Cardiac fibroblast (primary cell): ENCODE measurements at regions not wholly inside any gene's neighbourhood (a gene's known extent, or its start where the extent isn't known, plus 50 kb on each side); places are given as distances from the start of the nearest gene placed in this dataset.

Experiments
- DNase-seq, 2 donors: peaks; one replicate each; pipeline versions ENCODE4 v3.0.0 to v3.0.0-alpha.2; 2010; ENCODE audit warnings: low read depth in 2 of 2
- H3K4me3 ChIP-seq, 2 donors: replicated peaks in 1 of 2; 1 replicate in 1 of 2; 2 replicates in 1 of 2; pipeline ENCODE4 v1.5.1; 2011; ENCODE audit warnings: low read depth in 2 of 2, low read length in 2 of 2, mild to moderate bottlenecking in 2 of 2, moderate library complexity in 1 of 2
- CTCF ChIP-seq: IDR thresholded peaks from one replicate; pipeline ENCODE4 v1.5.1; 2011; ENCODE audit warnings: low read depth, mild to moderate bottlenecking, low read length, inconsistent platforms

- no peak overlapping the region for H3K4me3 ChIP-seq
- TF ChIP-seq CTCF: no peak
- DNase-seq: no peak
Measured at GRCh38 chr14:34350903-34351302, 111.1 kb downstream of the SPTSSA start.

GRCh38 chr14:34348592-34348991 is 113.4 kb downstream of the SPTSSA start:
- no peak for TF ChIP-seq CTCF
- no peak for DNase-seq
- H3K4me3 ChIP-seq: no peak overlapping the region

GRCh38 chr14:34347683-34348082 is 114.4 kb downstream of the SPTSSA start:
- TF ChIP-seq CTCF: no peak
- DNase-seq: no peak
- no peak overlapping the region for H3K4me3 ChIP-seq

- no peak for TF ChIP-seq CTCF
- no peak overlapping the region for H3K4me3 ChIP-seq
- no peak for DNase-seq
Measured at GRCh38 chr14:34345718-34346465, 116.1 kb downstream of the SPTSSA start.

GRCh38 chr14:34344318-34344717 is 117.7 kb downstream of the SPTSSA start:
- DNase-seq: no peak
- no peak overlapping the region for H3K4me3 ChIP-seq
- TF ChIP-seq CTCF: no peak

GRCh38 chr14:34340025-34340625 is 121.9 kb downstream of the SPTSSA start:
- H3K4me3 ChIP-seq: no peak overlapping the region
- TF ChIP-seq CTCF: no peak
- peak; percentile 30 to 49 for DNase-seq
